ENCODE measurements at regions not wholly inside any gene's neighbourhood (a gene's known extent, or its start where the extent isn't known, plus 50 kb on each side); places are given as distances from the start of the nearest gene placed in this dataset.

DNA sequence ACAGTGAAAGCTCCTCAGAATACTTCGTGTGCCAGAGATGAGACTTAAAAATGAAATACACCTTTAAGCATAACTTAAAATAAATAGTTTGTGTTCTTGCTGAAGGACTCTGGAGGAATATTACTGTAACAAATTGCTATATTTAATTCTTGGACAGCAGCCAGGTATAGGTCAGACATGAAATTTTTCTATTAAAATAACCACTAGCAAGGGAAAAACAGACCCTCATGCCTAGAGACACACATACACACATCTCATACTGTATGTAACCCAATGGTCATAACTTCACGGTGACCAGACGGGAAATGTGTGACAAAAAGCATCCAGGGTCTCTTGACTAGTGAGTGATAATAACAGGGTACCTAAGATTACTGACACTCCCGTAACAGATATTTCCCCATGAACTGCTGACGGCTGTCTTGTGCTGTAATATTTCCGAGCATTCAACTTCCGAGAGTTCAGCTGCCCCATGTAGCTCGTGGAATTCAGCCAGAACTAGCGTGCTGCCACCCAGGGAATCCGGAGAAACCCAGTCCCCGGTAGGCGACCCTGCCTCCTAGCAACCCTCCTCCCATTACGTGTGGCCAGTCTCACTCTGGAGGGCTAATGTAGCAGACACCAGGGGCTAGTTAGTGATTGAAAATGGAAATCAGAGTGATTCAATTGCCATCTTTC lies 2295.1 kb upstream of the WWC1 start:
- ATAC-seq (ENCODE audit: low read depth) (no peak), DNase-seq (ENCODE audit: low spot score) (no peak)
- H3K4me3 ChIP-seq (ENCODE audit: severe bottlenecking): no peak overlapping the region
- no peaks in the 10 kb centered on the region for H3K27me3 ChIP-seq (ENCODE audit: insufficient read depth, poor library complexity, severe bottlenecking)
- no peaks in the 10 kb centered on the region for H3K36me3 ChIP-seq (ENCODE audit: low read depth)
- H3K9me3 ChIP-seq (ENCODE audit: severe bottlenecking): no peaks in the 10 kb centered on the region
- no peak overlapping the region for H3K27ac ChIP-seq (ENCODE audit: poor library complexity, severe bottlenecking)
- no peaks in the 10 kb centered on the region for H3K4me1 ChIP-seq (ENCODE audit: insufficient read depth, poor library complexity, severe bottlenecking)
- TF ChIP-seq, protein P1, sequence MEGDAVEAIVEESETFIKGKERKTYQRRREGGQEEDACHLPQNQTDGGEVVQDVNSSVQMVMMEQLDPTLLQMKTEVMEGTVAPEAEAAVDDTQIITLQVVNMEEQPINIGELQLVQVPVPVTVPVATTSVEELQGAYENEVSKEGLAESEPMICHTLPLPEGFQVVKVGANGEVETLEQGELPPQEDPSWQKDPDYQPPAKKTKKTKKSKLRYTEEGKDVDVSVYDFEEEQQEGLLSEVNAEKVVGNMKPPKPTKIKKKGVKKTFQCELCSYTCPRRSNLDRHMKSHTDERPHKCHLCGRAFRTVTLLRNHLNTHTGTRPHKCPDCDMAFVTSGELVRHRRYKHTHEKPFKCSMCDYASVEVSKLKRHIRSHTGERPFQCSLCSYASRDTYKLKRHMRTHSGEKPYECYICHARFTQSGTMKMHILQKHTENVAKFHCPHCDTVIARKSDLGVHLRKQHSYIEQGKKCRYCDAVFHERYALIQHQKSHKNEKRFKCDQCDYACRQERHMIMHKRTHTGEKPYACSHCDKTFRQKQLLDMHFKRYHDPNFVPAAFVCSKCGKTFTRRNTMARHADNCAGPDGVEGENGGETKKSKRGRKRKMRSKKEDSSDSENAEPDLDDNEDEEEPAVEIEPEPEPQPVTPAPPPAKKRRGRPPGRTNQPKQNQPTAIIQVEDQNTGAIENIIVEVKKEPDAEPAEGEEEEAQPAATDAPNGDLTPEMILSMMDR (IDR thresholded peaks at IDR 0.05; ENCODE audit: poor library complexity, severe bottlenecking): no peak

DNA sequence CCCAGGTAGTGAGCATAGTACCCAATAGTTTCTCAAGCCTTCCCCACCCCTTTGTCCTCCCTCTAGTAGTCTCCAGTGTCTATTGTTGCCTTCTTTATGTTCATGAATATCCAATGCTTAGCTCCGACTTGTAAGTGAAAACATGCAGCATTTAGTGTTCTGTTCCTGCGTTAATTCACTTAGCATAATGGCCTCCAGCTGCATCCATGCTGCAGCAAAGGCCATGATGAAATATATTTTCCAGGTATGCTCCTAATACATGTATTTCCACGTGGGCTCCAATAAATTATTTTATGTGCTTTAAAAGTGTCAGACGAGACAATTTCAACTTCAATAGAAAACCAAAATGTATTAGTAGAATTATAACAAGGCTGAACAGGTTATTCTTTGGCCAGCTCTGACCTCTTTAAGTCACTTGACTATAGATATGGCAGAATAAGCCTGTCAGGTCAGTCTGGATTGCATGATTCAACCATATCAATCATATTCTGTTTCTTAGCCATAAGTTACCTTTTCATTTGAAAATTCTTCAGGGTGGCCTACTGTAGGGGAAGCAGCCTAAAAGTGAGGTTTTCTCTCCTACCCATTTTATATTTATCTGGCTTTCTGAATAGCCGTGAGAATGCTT lies 2291.6 kb upstream of the WWC1 start:
- H3K9me3 ChIP-seq (ENCODE audit: severe bottlenecking): no peaks in the 10 kb centered on the region
- no peaks in the 10 kb centered on the region for H3K27me3 ChIP-seq (ENCODE audit: insufficient read depth, poor library complexity, severe bottlenecking)
- H3K4me1 ChIP-seq (ENCODE audit: insufficient read depth, poor library complexity, severe bottlenecking): no peaks in the 10 kb centered on the region
- DNase-seq (ENCODE audit: low spot score) (no peak), ATAC-seq (ENCODE audit: low read depth) (no peak)
- no peak overlapping the region for H3K27ac ChIP-seq (ENCODE audit: poor library complexity, severe bottlenecking)
- TF ChIP-seq, protein P1 (IDR thresholded peaks at IDR 0.05; ENCODE audit: poor library complexity, severe bottlenecking): no peak
- no peak overlapping the region for H3K4me3 ChIP-seq (ENCODE audit: severe bottlenecking)
- H3K36me3 ChIP-seq (ENCODE audit: low read depth): no peaks in the 10 kb centered on the region

DNA sequence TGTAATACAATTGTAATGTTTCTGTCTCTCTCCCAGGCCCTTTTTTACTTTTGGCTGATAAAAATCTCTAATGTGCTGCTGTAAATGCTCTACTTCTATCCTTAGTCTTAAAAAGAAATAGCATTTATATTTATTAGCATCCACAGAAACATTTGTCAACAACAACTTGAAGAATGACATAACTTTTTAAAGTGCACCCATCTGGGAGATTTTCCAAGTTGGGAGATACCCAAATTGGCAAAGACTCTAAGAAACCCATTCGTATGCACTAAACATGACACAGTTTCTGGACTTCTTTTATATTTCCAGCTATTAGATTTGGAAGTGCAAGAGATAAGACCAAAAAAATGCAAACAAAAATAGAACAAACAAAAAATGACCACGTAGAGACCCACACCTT lies 2287.4 kb upstream of the WWC1 start:
- Histone ChIP-seq H3K36me3 (ENCODE audit: low read depth) (no peaks in the 10 kb centered on the region), H3K27me3 (ENCODE audit: insufficient read depth, poor library complexity, severe bottlenecking) (no peaks in the 10 kb centered on the region), H3K4me1 (ENCODE audit: insufficient read depth, poor library complexity, severe bottlenecking) (no peaks in the 10 kb centered on the region), H3K27ac (ENCODE audit: poor library complexity, severe bottlenecking) (no peak overlapping the region), H3K9me3 (ENCODE audit: severe bottlenecking) (peaks cover 2% of the 10 kb centered on the region), H3K4me3 (ENCODE audit: severe bottlenecking) (no peak overlapping the region)
- DNase-seq (ENCODE audit: low spot score) (no peak), ATAC-seq (ENCODE audit: low read depth) (no peak)
- TF ChIP-seq, protein P1 (IDR thresholded peaks at IDR 0.05; ENCODE audit: poor library complexity, severe bottlenecking): no peak

DNA sequence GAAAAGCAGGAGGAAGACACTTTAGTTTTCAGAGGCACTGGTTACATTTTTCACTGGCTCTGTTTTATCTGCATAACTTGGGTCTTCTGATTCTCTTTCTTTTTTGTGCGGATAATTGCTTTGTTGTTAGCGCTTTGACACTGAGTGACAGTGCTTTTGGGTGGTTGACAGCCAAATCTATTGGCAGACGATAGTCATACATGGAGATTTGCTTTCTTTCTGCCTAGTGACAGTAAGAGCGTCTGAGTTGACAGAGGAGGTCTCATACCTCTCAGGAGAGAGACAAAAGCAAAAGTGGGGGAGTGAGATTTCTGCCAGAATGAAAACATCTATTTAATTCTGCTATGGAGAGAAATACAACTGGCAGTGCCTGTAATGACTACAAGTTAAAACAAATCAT lies 2278.0 kb upstream of the WWC1 start:
- Histone ChIP-seq H3K27ac (ENCODE audit: poor library complexity, severe bottlenecking) (no peak overlapping the region), H3K27me3 (ENCODE audit: insufficient read depth, poor library complexity, severe bottlenecking) (no peaks in the 10 kb centered on the region), H3K36me3 (ENCODE audit: low read depth) (no peaks in the 10 kb centered on the region), H3K4me3 (ENCODE audit: severe bottlenecking) (no peak overlapping the region), H3K9me3 (ENCODE audit: severe bottlenecking) (peaks cover 2% of the 10 kb centered on the region), H3K4me1 (ENCODE audit: insufficient read depth, poor library complexity, severe bottlenecking) (no peaks in the 10 kb centered on the region)
- ATAC-seq (ENCODE audit: low read depth) (no peak), DNase-seq (ENCODE audit: low spot score) (no peak)
- TF ChIP-seq, protein P1 (IDR thresholded peaks at IDR 0.05; ENCODE audit: poor library complexity, severe bottlenecking): no peak

DNA sequence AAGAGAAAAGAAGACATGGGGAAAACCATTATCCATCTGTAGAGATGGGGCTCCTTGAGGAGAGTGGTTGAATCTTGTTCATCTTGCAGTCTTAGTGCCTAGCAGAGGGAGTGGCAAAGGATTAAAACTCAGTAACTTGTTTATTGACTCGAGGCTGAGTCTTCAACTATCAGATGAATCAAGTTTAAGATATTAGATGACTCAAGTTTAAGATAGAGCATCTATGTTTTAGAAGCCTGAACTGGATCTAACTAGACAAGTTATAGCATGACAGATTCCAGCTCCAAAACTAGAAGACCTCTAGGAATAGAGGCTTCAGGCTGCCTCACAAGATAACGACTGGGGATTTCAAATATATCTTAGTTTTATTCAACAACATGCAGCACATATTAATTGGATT lies 2277.2 kb upstream of the WWC1 start:
- TF ChIP-seq, protein P1 (IDR thresholded peaks at IDR 0.05; ENCODE audit: poor library complexity, severe bottlenecking): no peak
- Histone ChIP-seq H3K27ac (ENCODE audit: poor library complexity, severe bottlenecking) (no peak overlapping the region), H3K27me3 (ENCODE audit: insufficient read depth, poor library complexity, severe bottlenecking) (no peaks in the 10 kb centered on the region), H3K36me3 (ENCODE audit: low read depth) (no peaks in the 10 kb centered on the region), H3K4me1 (ENCODE audit: insufficient read depth, poor library complexity, severe bottlenecking) (no peaks in the 10 kb centered on the region), H3K4me3 (ENCODE audit: severe bottlenecking) (no peak overlapping the region), H3K9me3 (ENCODE audit: severe bottlenecking) (peaks cover 2% of the 10 kb centered on the region)
- DNase-seq (ENCODE audit: low spot score): no peak
- no peak for ATAC-seq (ENCODE audit: low read depth)
